ENCODE measurements at regions not wholly inside any gene's neighbourhood (a gene's known extent, or its start where the extent isn't known, plus 50 kb on each side); places are given as distances from the start of the nearest gene placed in this dataset.

DNA sequence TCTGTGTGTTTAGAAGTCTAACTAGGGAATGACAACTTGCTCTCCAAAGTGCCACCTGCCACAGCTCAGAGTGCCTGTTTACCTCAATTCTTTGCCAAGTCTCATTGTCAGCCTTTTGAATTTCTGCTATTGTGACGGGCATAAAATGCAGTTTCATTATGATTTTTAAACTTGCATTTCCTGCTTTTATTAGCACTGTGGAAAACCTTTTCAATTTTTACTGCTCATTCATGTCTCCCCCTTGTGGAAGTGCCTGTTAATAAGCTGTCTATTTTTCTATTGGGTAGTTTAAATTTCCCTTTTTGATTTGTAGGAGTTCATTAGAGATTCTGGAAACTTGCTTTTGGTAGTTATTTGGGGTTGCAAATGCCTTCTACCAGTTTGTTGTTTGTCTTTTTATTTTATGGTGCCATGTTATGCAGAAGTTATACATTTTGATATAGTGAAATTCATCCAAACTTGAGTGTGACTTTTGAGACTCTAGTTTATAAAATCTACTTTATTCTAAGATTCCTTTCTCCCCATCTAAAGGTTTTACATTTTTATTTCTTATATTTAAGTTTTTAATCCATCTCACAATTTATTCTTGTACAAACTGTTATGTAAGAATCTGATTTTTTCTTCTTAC is 53.9 kb upstream of the FRMD4B start:
- TF ChIP-seq, protein P1, sequence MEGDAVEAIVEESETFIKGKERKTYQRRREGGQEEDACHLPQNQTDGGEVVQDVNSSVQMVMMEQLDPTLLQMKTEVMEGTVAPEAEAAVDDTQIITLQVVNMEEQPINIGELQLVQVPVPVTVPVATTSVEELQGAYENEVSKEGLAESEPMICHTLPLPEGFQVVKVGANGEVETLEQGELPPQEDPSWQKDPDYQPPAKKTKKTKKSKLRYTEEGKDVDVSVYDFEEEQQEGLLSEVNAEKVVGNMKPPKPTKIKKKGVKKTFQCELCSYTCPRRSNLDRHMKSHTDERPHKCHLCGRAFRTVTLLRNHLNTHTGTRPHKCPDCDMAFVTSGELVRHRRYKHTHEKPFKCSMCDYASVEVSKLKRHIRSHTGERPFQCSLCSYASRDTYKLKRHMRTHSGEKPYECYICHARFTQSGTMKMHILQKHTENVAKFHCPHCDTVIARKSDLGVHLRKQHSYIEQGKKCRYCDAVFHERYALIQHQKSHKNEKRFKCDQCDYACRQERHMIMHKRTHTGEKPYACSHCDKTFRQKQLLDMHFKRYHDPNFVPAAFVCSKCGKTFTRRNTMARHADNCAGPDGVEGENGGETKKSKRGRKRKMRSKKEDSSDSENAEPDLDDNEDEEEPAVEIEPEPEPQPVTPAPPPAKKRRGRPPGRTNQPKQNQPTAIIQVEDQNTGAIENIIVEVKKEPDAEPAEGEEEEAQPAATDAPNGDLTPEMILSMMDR (IDR thresholded peaks at IDR 0.05; ENCODE audit: poor library complexity), result peak; percentile 67
- TF ChIP-seq EZH2 (IDR thresholded peaks at IDR 0.05; ENCODE audit: borderline replicate concordance) (no peak), EZH2phosphoT487 (IDR thresholded peaks at IDR 0.05; ENCODE audit: low read depth, severe bottlenecking, unreplicated experiment) (no peak)

Data from hepatocyte (in vitro differentiated cells).